ENCODE measurements at regions not wholly inside any gene's neighbourhood (a gene's known extent, or its start where the extent isn't known, plus 50 kb on each side); places are given as distances from the start of the nearest gene placed in this dataset.
"Not testable (repeated sequence)": the region's sequence is repeated elsewhere in the genome, so short reads cannot be mapped to it uniquely, and the experiment has no call there.

GRCh38 chr5:1731855-1732237 is 67.8 kb downstream of the MRPL36 start:
- not testable (repeated sequence) for DNase-seq (ENCODE audit: insufficient read length, low spot score); FAIRE-seq

GRCh38 chr5:1731091-1731639 is 68.5 kb downstream of the MRPL36 start:
- DNase-seq (ENCODE audit: insufficient read length, low spot score) (no peak), FAIRE-seq (no peak)

GRCh38 chr5:1730487-1730847 is 69.2 kb downstream of the MRPL36 start:
- FAIRE-seq: no peak
- DNase-seq (ENCODE audit: insufficient read length, low spot score): no peak

GRCh38 chr5:1729641-1730486 is 69.8 kb downstream of the MRPL36 start:
- FAIRE-seq (no peak), DNase-seq (ENCODE audit: insufficient read length, low spot score) (no peak)

GRCh38 chr5:1728846-1729245 is 70.8 kb downstream of the MRPL36 start:
- no peak for DNase-seq (ENCODE audit: insufficient read length, low spot score)
- FAIRE-seq: no peak

- FAIRE-seq: no peak
- DNase-seq (ENCODE audit: insufficient read length, low spot score): no peak
Measured at GRCh38 chr5:1727571-1727970, 72.1 kb downstream of the MRPL36 start.

GRCh38 chr5:1726956-1727355 is 72.7 kb downstream of the MRPL36 start:
- FAIRE-seq: no peak
- DNase-seq (ENCODE audit: insufficient read length, low spot score): no peak

GRCh38 chr5:1726469-1726865 is 73.2 kb downstream of the MRPL36 start:
- FAIRE-seq (no peak), DNase-seq (ENCODE audit: insufficient read length, low spot score) (no peak)

GRCh38 chr5:1725641-1726468 is 73.8 kb downstream of the MRPL36 start:
- FAIRE-seq (no peak), DNase-seq (ENCODE audit: insufficient read length, low spot score) (no peak)

- FAIRE-seq (no peak), DNase-seq (ENCODE audit: insufficient read length, low spot score) (no peak)
Measured at GRCh38 chr5:1724822-1725602, 74.6 kb downstream of the MRPL36 start.

GRCh38 chr5:1723957-1724821 is 75.4 kb downstream of the MRPL36 start:
- DNase-seq (ENCODE audit: insufficient read length, low spot score): no peak
- no peak for FAIRE-seq

GRCh38 chr5:1723476-1723875 is 76.2 kb downstream of the MRPL36 start:
- DNase-seq (ENCODE audit: insufficient read length, low spot score) (no peak), FAIRE-seq (no peak)

- no peak for DNase-seq (ENCODE audit: insufficient read length, low spot score)
- no peak for FAIRE-seq
Measured at GRCh38 chr5:1722877-1723276, 76.8 kb downstream of the MRPL36 start.

- FAIRE-seq: no peak
Measured at GRCh38 chr5:1720396-1721110, 79.1 kb downstream of the MRPL36 start.

GRCh38 chr5:1719860-1720259 is 79.8 kb downstream of the MRPL36 start:
- no peak for FAIRE-seq
- no peak for DNase-seq (ENCODE audit: insufficient read length, low spot score)

More at GRCh38 chr5:1720396-1721110, 79.1 kb downstream of the MRPL36 start:
- no peak for DNase-seq (ENCODE audit: insufficient read length, low spot score)

GRCh38 chr5:1718669-1719068 is 81.0 kb downstream of the MRPL36 start:
- FAIRE-seq (no peak), DNase-seq (ENCODE audit: insufficient read length, low spot score) (no peak)

- not testable (repeated sequence) for FAIRE-seq; DNase-seq (ENCODE audit: insufficient read length, low spot score)
Measured at GRCh38 chr5:1710091-1710490, 89.5 kb downstream of the MRPL36 start.

GRCh38 chr5:1709171-1709803 is 90.3 kb downstream of the MRPL36 start:
- no peak for DNase-seq (ENCODE audit: insufficient read length, low spot score)
- no peak for FAIRE-seq
